ENCODE measurements at regions not wholly inside any gene's neighbourhood (a gene's known extent, or its start where the extent isn't known, plus 50 kb on each side); places are given as distances from the start of the nearest gene placed in this dataset.
A peak's percentile ranks its signal among the peaks of the same experiment; 100 is the strongest.

DNA sequence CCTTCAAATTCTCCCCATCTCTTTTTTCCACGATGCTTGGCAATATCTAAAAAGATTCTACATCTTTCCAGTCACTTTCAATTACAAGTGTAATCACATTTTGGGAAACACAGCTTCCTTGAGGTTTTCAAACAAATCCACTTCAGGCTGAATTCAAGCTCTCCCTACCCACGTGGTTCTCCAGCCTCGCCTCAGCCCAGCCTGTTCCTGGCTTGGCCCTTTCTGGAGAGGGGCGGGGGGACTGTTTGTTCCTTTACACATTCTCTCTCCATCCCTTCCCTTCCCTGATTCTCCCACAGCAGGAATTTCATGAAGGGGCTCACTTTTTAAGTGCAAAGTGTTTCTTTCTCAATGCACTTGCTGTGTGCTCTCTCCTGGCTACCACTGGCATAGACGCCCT, 226.3 kb upstream of the SOX11 start:
- 64% methylated on average over 5 of the region's 5 CpGs for WGBS

DNA sequence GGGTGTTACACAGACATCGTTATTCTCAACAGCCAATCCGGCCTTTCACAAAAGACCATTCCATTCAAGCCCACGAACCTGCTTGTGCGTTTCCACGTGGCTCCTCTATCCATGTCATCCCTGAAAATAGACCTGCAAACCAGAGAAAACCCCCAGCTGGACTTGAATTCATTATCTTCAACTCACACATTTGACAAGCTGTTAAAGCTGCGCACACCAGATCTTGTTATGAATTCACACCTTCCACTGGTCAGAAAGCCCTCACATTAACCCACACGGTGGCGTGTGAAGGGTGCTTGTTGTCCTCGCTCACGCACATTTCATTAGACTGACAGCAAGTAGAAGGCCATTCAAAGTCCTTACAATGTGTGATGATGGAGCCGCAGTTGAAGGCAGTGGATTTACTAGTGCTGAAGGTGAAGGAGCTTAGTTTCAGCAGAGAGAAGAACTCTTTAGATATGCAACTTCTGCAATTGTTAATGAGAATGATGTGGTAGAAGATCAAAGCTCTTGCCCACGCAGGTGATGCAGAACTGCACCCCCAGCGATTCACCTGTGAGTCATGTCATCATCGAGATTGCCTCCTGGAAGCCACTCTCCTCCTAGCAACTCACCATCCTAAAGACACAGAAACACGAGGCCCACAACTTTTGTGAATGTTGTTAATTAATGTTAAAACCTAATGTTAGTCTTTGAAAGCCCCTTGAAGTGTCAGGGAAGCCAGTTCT, 224.8 kb upstream of the SOX11 start:
- TF ChIP-seq EP300 (IDR thresholded peaks at IDR 0.05) (no peak), POLR2A (IDR thresholded peaks at IDR 0.05; ENCODE audit: low read depth) (no peak), POLR2AphosphoS5 (IDR thresholded peaks at IDR 0.05) (no peak)
- TF ChIP-seq, protein P1, sequence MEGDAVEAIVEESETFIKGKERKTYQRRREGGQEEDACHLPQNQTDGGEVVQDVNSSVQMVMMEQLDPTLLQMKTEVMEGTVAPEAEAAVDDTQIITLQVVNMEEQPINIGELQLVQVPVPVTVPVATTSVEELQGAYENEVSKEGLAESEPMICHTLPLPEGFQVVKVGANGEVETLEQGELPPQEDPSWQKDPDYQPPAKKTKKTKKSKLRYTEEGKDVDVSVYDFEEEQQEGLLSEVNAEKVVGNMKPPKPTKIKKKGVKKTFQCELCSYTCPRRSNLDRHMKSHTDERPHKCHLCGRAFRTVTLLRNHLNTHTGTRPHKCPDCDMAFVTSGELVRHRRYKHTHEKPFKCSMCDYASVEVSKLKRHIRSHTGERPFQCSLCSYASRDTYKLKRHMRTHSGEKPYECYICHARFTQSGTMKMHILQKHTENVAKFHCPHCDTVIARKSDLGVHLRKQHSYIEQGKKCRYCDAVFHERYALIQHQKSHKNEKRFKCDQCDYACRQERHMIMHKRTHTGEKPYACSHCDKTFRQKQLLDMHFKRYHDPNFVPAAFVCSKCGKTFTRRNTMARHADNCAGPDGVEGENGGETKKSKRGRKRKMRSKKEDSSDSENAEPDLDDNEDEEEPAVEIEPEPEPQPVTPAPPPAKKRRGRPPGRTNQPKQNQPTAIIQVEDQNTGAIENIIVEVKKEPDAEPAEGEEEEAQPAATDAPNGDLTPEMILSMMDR (IDR thresholded peaks at IDR 0.05): no peak
- WGBS: 86% methylated on average over 14 of the region's 15 CpGs
- intact Hi-C loops (cut with DNase I): no loop called here

More for the DNA sequence above, 226.3 kb upstream of the SOX11 start:
- TF ChIP-seq POLR2AphosphoS5 (IDR thresholded peaks at IDR 0.05): no peak
- no peak for TF ChIP-seq POLR2A (IDR thresholded peaks at IDR 0.05; ENCODE audit: low read depth)
- TF ChIP-seq, protein P1 (IDR thresholded peaks at IDR 0.05): no peak
- TF ChIP-seq EP300 (IDR thresholded peaks at IDR 0.05): no peak
- Histone ChIP-seq H3K4me1 (no peaks in the 10 kb centered on the region), H3K27me3 (no peaks in the 10 kb centered on the region), H3K27ac (replicated peaks in 1 of 4) (no peak overlapping the region), H3K4me3 (no peak overlapping the region), H3K9me3 (no peaks in the 10 kb centered on the region), H3K36me3 (no peaks in the 10 kb centered on the region)
- DNase-seq (ENCODE audit: extremely low spot score): no peak
- intact Hi-C loops (cut with DNase I): no loop called here

DNA sequence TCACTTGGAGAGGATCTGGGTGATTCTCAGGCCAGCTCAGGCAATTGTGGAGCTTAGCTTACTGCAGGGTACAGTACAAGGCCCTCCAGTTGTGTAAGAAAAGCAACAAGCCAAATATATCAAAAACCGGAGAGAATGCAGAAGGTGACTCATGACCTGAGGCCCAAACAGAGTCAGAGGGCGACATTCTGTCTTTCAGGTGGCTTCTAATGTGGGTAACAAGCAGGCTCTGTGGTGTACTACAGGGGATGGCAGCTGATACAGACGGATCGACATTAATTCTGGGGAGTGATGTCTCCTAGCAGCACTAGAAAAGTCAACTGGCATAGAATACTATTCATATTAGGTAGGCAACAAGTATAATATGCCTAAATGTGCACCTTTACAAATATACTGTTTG, 219.5 kb upstream of the SOX11 start:
- no peaks in the 10 kb centered on the region for H3K4me1 ChIP-seq
- H3K9me3 ChIP-seq: no peaks in the 10 kb centered on the region
- TF ChIP-seq POLR2AphosphoS5 (IDR thresholded peaks at IDR 0.05) (no peak), POLR2A (IDR thresholded peaks at IDR 0.05; ENCODE audit: low read depth) (no peak), EP300 (IDR thresholded peaks at IDR 0.05) (no peak)
- TF ChIP-seq, protein P1 (IDR thresholded peaks at IDR 0.05): no peak
- H3K27ac ChIP-seq (replicated peaks in 1 of 4): no peak overlapping the region
- no peaks in the 10 kb centered on the region for H3K27me3 ChIP-seq
- peak; percentile 64 for DNase-seq (ENCODE audit: extremely low spot score)
- intact Hi-C loops (cut with DNase I): no loop called here
- no peaks in the 10 kb centered on the region for H3K36me3 ChIP-seq
- no peak overlapping the region for H3K4me3 ChIP-seq
- 95% methylated on average over 4 of the region's 4 CpGs for WGBS

More for the DNA sequence above, 224.8 kb upstream of the SOX11 start:
- no peaks in the 10 kb centered on the region for H3K36me3 ChIP-seq
- H3K27ac ChIP-seq (replicated peaks in 1 of 4): no peak overlapping the region
- H3K27me3 ChIP-seq: no peaks in the 10 kb centered on the region
- H3K4me1 ChIP-seq: no peaks in the 10 kb centered on the region
- DNase-seq (ENCODE audit: extremely low spot score): no peak
- H3K4me3 ChIP-seq: no peak overlapping the region
- H3K9me3 ChIP-seq: no peaks in the 10 kb centered on the region

DNA sequence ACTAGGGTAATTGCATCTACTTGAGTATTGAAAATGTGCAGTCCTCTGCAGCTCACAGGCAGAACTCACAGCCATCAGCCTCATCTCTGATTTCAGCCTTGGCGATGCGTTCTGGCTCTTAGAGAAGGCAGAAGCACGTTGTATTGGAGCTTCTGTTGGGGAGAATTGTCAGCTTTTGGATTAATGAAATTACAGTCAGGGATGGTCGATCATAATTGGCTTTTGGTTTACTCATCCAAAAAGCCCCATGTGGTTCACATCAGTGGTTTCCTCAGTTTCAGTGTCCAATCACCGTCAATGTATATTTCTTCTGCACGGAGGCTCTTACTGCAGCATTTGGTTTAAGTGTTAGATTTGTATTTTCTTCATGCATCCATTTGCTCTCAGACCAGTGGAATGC, 218.5 kb upstream of the SOX11 start:
- intact Hi-C loops (cut with DNase I): no loop called here
- WGBS: 57% methylated on average over 6 of the region's 6 CpGs
- TF ChIP-seq EP300 (IDR thresholded peaks at IDR 0.05) (no peak), POLR2A (IDR thresholded peaks at IDR 0.05; ENCODE audit: low read depth) (no peak), POLR2AphosphoS5 (IDR thresholded peaks at IDR 0.05) (no peak)
- TF ChIP-seq, protein P1 (IDR thresholded peaks at IDR 0.05): no peak

DNA sequence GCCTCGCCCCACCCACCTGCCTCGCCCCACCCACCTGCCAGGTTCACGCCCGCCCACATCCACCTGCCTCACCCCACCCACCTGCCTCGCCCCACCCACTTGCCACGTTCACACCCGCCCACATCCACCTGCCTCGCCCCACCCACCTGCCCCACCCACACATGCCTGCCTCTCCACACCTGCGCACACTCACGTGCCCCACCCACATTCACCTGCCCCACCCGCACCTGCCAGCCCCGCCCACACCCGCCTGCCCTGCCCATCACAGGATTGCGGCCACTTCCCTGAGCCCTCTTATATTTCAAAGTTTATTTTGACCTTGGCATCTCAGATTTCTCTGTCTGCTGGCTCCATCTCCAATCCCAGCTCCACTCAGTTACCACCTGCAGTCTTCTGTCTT, 217.5 kb upstream of the SOX11 start:
- 84% methylated on average over 10 of the region's 14 CpGs for WGBS
- no peaks in the 10 kb centered on the region for H3K36me3 ChIP-seq
- H3K4me3 ChIP-seq: no peak overlapping the region
- intact Hi-C loops (cut with DNase I): no loop called here
- no peaks in the 10 kb centered on the region for H3K27me3 ChIP-seq
- peak; percentile 84 for DNase-seq (ENCODE audit: extremely low spot score)
- TF ChIP-seq EP300 (IDR thresholded peaks at IDR 0.05) (no peak), POLR2A (IDR thresholded peaks at IDR 0.05; ENCODE audit: low read depth) (no peak), POLR2AphosphoS5 (IDR thresholded peaks at IDR 0.05) (no peak)
- TF ChIP-seq, protein P1 (IDR thresholded peaks at IDR 0.05): no peak
- H3K9me3 ChIP-seq: no peaks in the 10 kb centered on the region
- H3K4me1 ChIP-seq: no peaks in the 10 kb centered on the region
- H3K27ac ChIP-seq (replicated peaks in 1 of 4): no peak overlapping the region

More for the DNA sequence above, 218.5 kb upstream of the SOX11 start:
- H3K4me1 ChIP-seq: no peaks in the 10 kb centered on the region
- H3K9me3 ChIP-seq: no peaks in the 10 kb centered on the region
- H3K36me3 ChIP-seq: no peaks in the 10 kb centered on the region
- peak; percentile 64 for DNase-seq (ENCODE audit: extremely low spot score)
- H3K27me3 ChIP-seq: no peaks in the 10 kb centered on the region
- no peak overlapping the region for H3K4me3 ChIP-seq
- no peak overlapping the region for H3K27ac ChIP-seq (replicated peaks in 1 of 4)
